ENCODE measurements at regions not wholly inside any gene's neighbourhood (a gene's known extent, or its start where the extent isn't known, plus 50 kb on each side); places are given as distances from the start of the nearest gene placed in this dataset.

GRCh38 chr5:147965715-147966114 is 59.4 kb upstream of the C5orf46 start:
- DNase-seq (ENCODE audit: low read depth), result no peak

- DNase-seq (ENCODE audit: low read depth), result no peak
These were observed 57.8 kb upstream of the C5orf46 start for GRCh38 chr5:147963948-147964693.

- DNase-seq (ENCODE audit: low read depth), result no peak
These were observed 57.1 kb upstream of the C5orf46 start for GRCh38 chr5:147963436-147963835.

GRCh38 chr5:147961208-147961749 is 54.9 kb upstream of the C5orf46 start:
- DNase-seq (ENCODE audit: low read depth), result no peak

GRCh38 chr5:147957901-147958300 is 51.6 kb upstream of the C5orf46 start:
- DNase-seq (ENCODE audit: low read depth), result no peak

GRCh38 chr5:147956842-147957223 is 50.5 kb upstream of the C5orf46 start:
- DNase-seq (ENCODE audit: low read depth), result no peak

GRCh38 chr5:147956064-147956841 is 49.9 kb upstream of the C5orf46 start:
- DNase-seq (ENCODE audit: low read depth), result no peak
